ENCODE measurements at regions not wholly inside any gene's neighbourhood (a gene's known extent, or its start where the extent isn't known, plus 50 kb on each side); places are given as distances from the start of the nearest gene placed in this dataset.

DNA sequence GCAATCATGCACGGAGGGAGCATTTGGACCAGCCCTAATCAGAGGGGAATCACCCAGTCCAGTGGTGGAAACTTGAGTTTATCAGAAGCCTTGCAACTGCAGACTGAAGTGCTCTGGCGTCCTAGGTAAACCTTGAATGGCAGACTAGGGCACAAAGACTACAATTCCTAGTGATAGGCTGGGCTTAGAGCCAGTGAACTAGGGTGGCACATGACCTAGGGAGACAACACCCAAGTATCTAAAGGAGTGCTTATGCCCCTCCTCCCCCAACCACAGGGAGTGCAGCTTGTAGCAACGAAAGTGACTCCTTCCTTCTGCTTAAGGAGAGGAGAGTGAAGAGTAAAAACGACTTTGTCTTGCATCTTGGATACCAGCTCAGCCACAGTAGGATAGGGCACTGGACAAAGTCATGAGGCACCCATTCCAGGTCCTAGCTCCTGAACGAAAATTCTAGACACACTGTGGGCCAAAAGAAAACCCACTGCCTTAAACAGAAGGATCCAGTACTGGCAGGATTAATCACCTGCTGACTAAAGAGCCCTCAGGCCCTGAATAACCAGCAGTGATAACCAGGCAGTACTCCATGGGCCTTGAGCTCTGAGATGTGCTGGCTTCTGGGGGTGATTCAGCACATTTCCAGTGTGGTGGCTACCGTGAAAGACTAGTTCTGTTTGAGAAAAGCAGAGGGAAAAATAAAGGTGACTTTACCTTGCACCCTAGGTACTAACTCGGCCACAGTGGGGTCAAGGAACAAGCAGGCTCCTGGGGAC, 58.7 kb upstream of the STARD8 start:
- Histone ChIP-seq H3K36me3 (ENCODE audit: control insufficient read depth, insufficient read depth, low read length) (no peaks in the 10 kb centered on the region), H3K27me3 (ENCODE audit: control insufficient read depth, insufficient read depth, low read length) (no peaks in the 10 kb centered on the region), H3K4me3 (ENCODE audit: low read depth, low read length) (no peak overlapping the region)
- POLR2A ChIA-PET, result no interaction called here
- DNase-seq (ENCODE audit: low read depth), result no peak
- TF ChIP-seq, protein P1, sequence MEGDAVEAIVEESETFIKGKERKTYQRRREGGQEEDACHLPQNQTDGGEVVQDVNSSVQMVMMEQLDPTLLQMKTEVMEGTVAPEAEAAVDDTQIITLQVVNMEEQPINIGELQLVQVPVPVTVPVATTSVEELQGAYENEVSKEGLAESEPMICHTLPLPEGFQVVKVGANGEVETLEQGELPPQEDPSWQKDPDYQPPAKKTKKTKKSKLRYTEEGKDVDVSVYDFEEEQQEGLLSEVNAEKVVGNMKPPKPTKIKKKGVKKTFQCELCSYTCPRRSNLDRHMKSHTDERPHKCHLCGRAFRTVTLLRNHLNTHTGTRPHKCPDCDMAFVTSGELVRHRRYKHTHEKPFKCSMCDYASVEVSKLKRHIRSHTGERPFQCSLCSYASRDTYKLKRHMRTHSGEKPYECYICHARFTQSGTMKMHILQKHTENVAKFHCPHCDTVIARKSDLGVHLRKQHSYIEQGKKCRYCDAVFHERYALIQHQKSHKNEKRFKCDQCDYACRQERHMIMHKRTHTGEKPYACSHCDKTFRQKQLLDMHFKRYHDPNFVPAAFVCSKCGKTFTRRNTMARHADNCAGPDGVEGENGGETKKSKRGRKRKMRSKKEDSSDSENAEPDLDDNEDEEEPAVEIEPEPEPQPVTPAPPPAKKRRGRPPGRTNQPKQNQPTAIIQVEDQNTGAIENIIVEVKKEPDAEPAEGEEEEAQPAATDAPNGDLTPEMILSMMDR (IDR thresholded peaks at IDR 0.05; ENCODE audit: insufficient read depth, low read depth, low read length), result no peak
- CTCF ChIA-PET, result interaction anchor here (1.3 kb wide), 1 partner anchor 11 kb away, joined by 7 read pairs; no protein-coding TSS in a partner anchor

GRCh38 chrX:68589372-68589753, 58.1 kb upstream of the STARD8 start:
- no peaks in the 10 kb centered on the region for H3K36me3 ChIP-seq (ENCODE audit: control insufficient read depth, insufficient read depth, low read length)
- H3K4me3 ChIP-seq (ENCODE audit: low read depth, low read length), result no peak overlapping the region
- TF ChIP-seq, protein P1 (IDR thresholded peaks at IDR 0.05; ENCODE audit: insufficient read depth, low read depth, low read length), result no peak
- no peaks in the 10 kb centered on the region for H3K27me3 ChIP-seq (ENCODE audit: control insufficient read depth, insufficient read depth, low read length)
- no peak for DNase-seq (ENCODE audit: low read depth)
- CTCF ChIA-PET, result interaction anchor here (1.3 kb wide), 1 partner anchor 10 kb away, joined by 7 read pairs; no protein-coding TSS in a partner anchor
- POLR2A ChIA-PET, result no interaction called here

- ChIA-PET CTCF (no interaction called here), POLR2A (no interaction called here)
- H3K27me3 ChIP-seq (ENCODE audit: control insufficient read depth, insufficient read depth, low read length), result no peaks in the 10 kb centered on the region
- TF ChIP-seq, protein P1 (IDR thresholded peaks at IDR 0.05; ENCODE audit: insufficient read depth, low read depth, low read length), result no peak
- H3K36me3 ChIP-seq (ENCODE audit: control insufficient read depth, insufficient read depth, low read length), result no peaks in the 10 kb centered on the region
- H3K4me3 ChIP-seq (ENCODE audit: low read depth, low read length), result no peak overlapping the region
- DNase-seq (ENCODE audit: low read depth), result no peak
Measured at GRCh38 chrX:68594769-68595168, 52.7 kb upstream of the STARD8 start.

DNA sequence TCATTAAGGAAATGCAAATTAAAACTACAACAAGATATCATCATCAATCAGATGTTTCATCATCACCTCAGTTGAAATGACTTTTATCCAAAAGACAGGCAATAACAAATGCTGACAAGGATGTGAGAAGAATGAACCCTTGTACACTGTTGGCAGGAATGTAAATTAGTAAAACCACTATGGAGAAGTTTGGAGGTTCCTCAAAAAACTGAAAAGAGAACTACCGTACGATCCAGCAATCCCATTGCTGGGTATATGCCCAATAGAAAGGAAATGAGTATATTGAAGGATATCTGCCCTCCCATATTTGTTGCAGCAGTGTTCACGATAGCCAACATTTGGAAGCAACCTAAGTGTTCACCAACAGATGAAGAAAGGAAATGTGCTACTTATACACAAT, 50.6 kb upstream of the STARD8 start:
- no peak for DNase-seq (ENCODE audit: low read depth)
- ChIA-PET POLR2A (no interaction called here), CTCF (no interaction called here)
- H3K27me3 ChIP-seq (ENCODE audit: control insufficient read depth, insufficient read depth, low read length), result no peaks in the 10 kb centered on the region
- H3K4me3 ChIP-seq (ENCODE audit: low read depth, low read length), result no peak overlapping the region
- no peaks in the 10 kb centered on the region for H3K36me3 ChIP-seq (ENCODE audit: control insufficient read depth, insufficient read depth, low read length)
- TF ChIP-seq, protein P1 (IDR thresholded peaks at IDR 0.05; ENCODE audit: insufficient read depth, low read depth, low read length), result no peak
